Activated CD4-positive, alpha-beta T cell treated with anti-CD3 and anti-CD28 coated beads, Interleukin-2, amount 10 ng/mL, durations not matched to agents 7 days and 5 days (primary cell): ENCODE measurements at regions not wholly inside any gene's neighbourhood (a gene's known extent, or its start where the extent isn't known, plus 50 kb on each side); places are given as distances from the start of the nearest gene placed in this dataset.
A peak's percentile ranks its signal among the peaks of the same experiment; 100 is the strongest.

Source experiments
- CTCF ChIA-PET: fragments of 350-600 bp; sonication (Branson Sonifier 250); formaldehyde crosslinking; loops from one replicate; lab custom pipeline; 2021; ENCODE audit warnings: antibody characterized with exemption; lab: Charles Lee
- POLR2A ChIA-PET: fragments of 350-600 bp; sonication (Branson Sonifier 250); formaldehyde crosslinking; loops from one replicate; lab custom pipeline; 2021; ENCODE audit warnings: antibody characterized with exemption; lab: Charles Lee
- DNase-seq: peaks from one replicate; pipeline ENCODE4 v3.0.0-alpha.2; 2020
- H3K27ac Mint-ChIP-seq: one replicate; pipeline ENCODE4 v1.8.0; 2021; ENCODE audit warnings: mild to moderate bottlenecking, moderate library complexity, mixed read lengths
- H3K27me3 Mint-ChIP-seq: one replicate; pipeline ENCODE4 v1.8.0; 2021; ENCODE audit warnings: mixed read lengths
- H3K36me3 Mint-ChIP-seq: one replicate; pipeline ENCODE4 v1.8.0; 2021; ENCODE audit warnings: low read depth, mixed read lengths
- H3K4me1 Mint-ChIP-seq: one replicate; pipeline ENCODE4 v1.8.0; 2021; ENCODE audit warnings: mixed read lengths
- H3K4me3 Mint-ChIP-seq: one replicate; pipeline ENCODE4 v1.8.0; 2021; ENCODE audit warnings: mild to moderate bottlenecking, moderate library complexity, mixed read lengths
- H3K9me3 Mint-ChIP-seq: one replicate; pipeline ENCODE4 v1.8.0; 2021; ENCODE audit warnings: mixed read lengths

- POLR2A ChIA-PET = no interaction called here
These were observed 131.5 kb downstream of the SNX18 start for GRCh38 chr5:54649041-54649504.

GRCh38 chr5:54646356-54647101, 129.0 kb downstream of the SNX18 start:
- Mint-ChIP-seq H3K4me1 (peaks cover 61% of the 10 kb centered on the region), H3K36me3 (peaks cover 14% of the 10 kb centered on the region), H3K27ac (peak overlapping the region; percentile 99), H3K9me3 (peaks cover 7% of the 10 kb centered on the region), H3K27me3 (no peaks in the 10 kb centered on the region), H3K4me3 (peak overlapping the region; percentile 48)
- DNase-seq = peak; percentile 85
- ChIA-PET POLR2A (interaction anchor here (0.7 to 1.1 kb wide), 2 partner anchors 27 to 35 kb away, joined by 3 to 5 read pairs; no protein-coding TSS in a partner anchor), CTCF (interaction anchor here (0.7 to 2.8 kb wide), 2 partner anchors 18 to 129 kb away, joined by 3 to 10 read pairs; partner anchors contain the start of gene SNX18)

More at GRCh38 chr5:54649041-54649504, 131.5 kb downstream of the SNX18 start:
- peaks cover 49% of the 10 kb centered on the region for H3K4me1 Mint-ChIP-seq
- H3K4me3 Mint-ChIP-seq = no peak overlapping the region
- H3K27me3 Mint-ChIP-seq = no peaks in the 10 kb centered on the region
- no peak for DNase-seq
- no peak overlapping the region for H3K27ac Mint-ChIP-seq
- peaks cover 7% of the 10 kb centered on the region for H3K9me3 Mint-ChIP-seq
- peaks cover 14% of the 10 kb centered on the region for H3K36me3 Mint-ChIP-seq
- CTCF ChIA-PET = interaction anchor here (0.9 to 2.4 kb wide), 4 partner anchors 9 to 131 kb away, joined by 3 to 7 read pairs (median 6); partner anchors contain the start of gene SNX18

- peaks cover 7% of the 10 kb centered on the region for H3K9me3 Mint-ChIP-seq
- peak overlapping the region; percentile 99 for H3K27ac Mint-ChIP-seq
- peaks cover 61% of the 10 kb centered on the region for H3K4me1 Mint-ChIP-seq
- no peak for DNase-seq
- H3K4me3 Mint-ChIP-seq = peak overlapping the region; percentile 48
- no peaks in the 10 kb centered on the region for H3K27me3 Mint-ChIP-seq
- ChIA-PET CTCF (interaction anchor here (0.7 to 2.8 kb wide), 4 partner anchors 18 to 129 kb away, joined by 3 to 10 read pairs (median 3); partner anchors contain the start of gene SNX18), POLR2A (interaction anchor here (0.7 to 1.1 kb wide), 2 partner anchors 28 to 34 kb away, joined by 3 to 5 read pairs; no protein-coding TSS in a partner anchor)
- H3K36me3 Mint-ChIP-seq = peaks cover 14% of the 10 kb centered on the region
These were observed 128.4 kb downstream of the SNX18 start for GRCh38 chr5:54645882-54646355.

GRCh38 chr5:54644226-54644625, 126.7 kb downstream of the SNX18 start:
- Mint-ChIP-seq H3K27me3 (no peaks in the 10 kb centered on the region), H3K36me3 (peaks cover 12% of the 10 kb centered on the region), H3K9me3 (peaks cover 4% of the 10 kb centered on the region), H3K27ac (no peak overlapping the region), H3K4me1 (peaks cover 59% of the 10 kb centered on the region), H3K4me3 (no peak overlapping the region)
- DNase-seq = no peak
- ChIA-PET POLR2A (interaction anchor here (0.6 kb wide), 1 partner anchor 100 kb away, joined by 4 read pairs; no protein-coding TSS in a partner anchor), CTCF (interaction anchor here (1.1 to 2.8 kb wide), 3 partner anchors 16 to 52 kb away, joined by 3 to 10 read pairs (median 4); no protein-coding TSS in a partner anchor)

- peak overlapping the region; percentile 37 for H3K27ac Mint-ChIP-seq
- H3K4me1 Mint-ChIP-seq = peaks cover 60% of the 10 kb centered on the region
- CTCF ChIA-PET = interaction anchor here (1.2 to 2.8 kb wide), 2 partner anchors 16 to 30 kb away, joined by 3 to 10 read pairs; no protein-coding TSS in a partner anchor
- POLR2A ChIA-PET = no interaction called here
- no peak for DNase-seq
- peaks cover 12% of the 10 kb centered on the region for H3K36me3 Mint-ChIP-seq
- no peaks in the 10 kb centered on the region for H3K27me3 Mint-ChIP-seq
- H3K9me3 Mint-ChIP-seq = peaks cover 4% of the 10 kb centered on the region
- H3K4me3 Mint-ChIP-seq = no peak overlapping the region
These were observed 126.1 kb downstream of the SNX18 start for GRCh38 chr5:54643685-54644106.

GRCh38 chr5:54639621-54640020, 122.1 kb downstream of the SNX18 start:
- Mint-ChIP-seq H3K4me1 (peaks cover 34% of the 10 kb centered on the region), H3K4me3 (no peak overlapping the region), H3K27ac (no peak overlapping the region), H3K36me3 (peaks cover 3% of the 10 kb centered on the region), H3K27me3 (no peaks in the 10 kb centered on the region), H3K9me3 (peaks cover 9% of the 10 kb centered on the region)
- no peak for DNase-seq
- POLR2A ChIA-PET = interaction anchor here (0.6 kb wide), 1 partner anchor 13 kb away, joined by 4 read pairs; no protein-coding TSS in a partner anchor
- CTCF ChIA-PET = interaction anchor here (1.0 to 1.8 kb wide), 4 partner anchors 8 to 122 kb away, joined by 4 to 5 read pairs (median 4); partner anchors contain the start of gene SNX18

GRCh38 chr5:54638106-54638505, 120.5 kb downstream of the SNX18 start:
- Mint-ChIP-seq H3K27me3 (no peaks in the 10 kb centered on the region), H3K27ac (peak overlapping the region; percentile 50), H3K36me3 (peaks cover 3% of the 10 kb centered on the region), H3K4me1 (peaks cover 21% of the 10 kb centered on the region), H3K9me3 (peaks cover 9% of the 10 kb centered on the region), H3K4me3 (no peak overlapping the region)
- POLR2A ChIA-PET = no interaction called here
- CTCF ChIA-PET = interaction anchor here (0.8 to 1.4 kb wide), 4 partner anchors 10 to 121 kb away, joined by 3 to 7 read pairs (median 4); partner anchors contain the start of gene SNX18
- no peak for DNase-seq

- Mint-ChIP-seq H3K4me1 (peaks cover 18% of the 10 kb centered on the region), H3K4me3 (no peak overlapping the region), H3K27ac (peak overlapping the region; percentile 50), H3K36me3 (peaks cover 3% of the 10 kb centered on the region), H3K27me3 (no peaks in the 10 kb centered on the region), H3K9me3 (peaks cover 9% of the 10 kb centered on the region)
- ChIA-PET POLR2A (interaction anchor here (0.5 kb wide), 1 partner anchor 31 kb away, joined by 3 read pairs; no protein-coding TSS in a partner anchor), CTCF (interaction anchor here (0.8 to 1.4 kb wide), 4 partner anchors 9 to 120 kb away, joined by 3 to 7 read pairs (median 4); partner anchors contain the start of gene SNX18)
- DNase-seq = no peak
These were observed 120.1 kb downstream of the SNX18 start for GRCh38 chr5:54637654-54638053.

- Mint-ChIP-seq H3K4me1 (peaks cover 14% of the 10 kb centered on the region), H3K36me3 (peaks cover 3% of the 10 kb centered on the region), H3K4me3 (no peak overlapping the region), H3K9me3 (peaks cover 23% of the 10 kb centered on the region), H3K27ac (no peak overlapping the region), H3K27me3 (no peaks in the 10 kb centered on the region)
- POLR2A ChIA-PET = no interaction called here
- CTCF ChIA-PET = interaction anchor here (1.0 to 1.8 kb wide), 4 partner anchors 11 to 26 kb away, joined by 3 to 4 read pairs (median 4); no protein-coding TSS in a partner anchor
- DNase-seq = no peak
These were observed 116.5 kb downstream of the SNX18 start for GRCh38 chr5:54634089-54634488.

GRCh38 chr5:54632131-54632701, 114.7 kb downstream of the SNX18 start:
- H3K4me1 Mint-ChIP-seq = no peaks in the 10 kb centered on the region
- H3K27me3 Mint-ChIP-seq = peaks cover 2% of the 10 kb centered on the region
- peaks cover 23% of the 10 kb centered on the region for H3K9me3 Mint-ChIP-seq
- DNase-seq = no peak
- ChIA-PET CTCF (no interaction called here), POLR2A (no interaction called here)
- H3K4me3 Mint-ChIP-seq = no peak overlapping the region
- H3K27ac Mint-ChIP-seq = no peak overlapping the region
- peaks cover 2% of the 10 kb centered on the region for H3K36me3 Mint-ChIP-seq

- CTCF ChIA-PET = interaction anchor here (1.0 kb wide), 1 partner anchor 9 kb away, joined by 4 read pairs; no protein-coding TSS in a partner anchor
These were observed 113.3 kb downstream of the SNX18 start for GRCh38 chr5:54630738-54631359.

GRCh38 chr5:54629115-54629514, 111.6 kb downstream of the SNX18 start:
- Mint-ChIP-seq H3K36me3 (no peaks in the 10 kb centered on the region), H3K4me3 (no peak overlapping the region), H3K4me1 (no peaks in the 10 kb centered on the region), H3K9me3 (peaks cover 17% of the 10 kb centered on the region), H3K27me3 (peaks cover 2% of the 10 kb centered on the region), H3K27ac (no peak overlapping the region)
- CTCF ChIA-PET = interaction anchor here (1.0 to 2.1 kb wide), 5 partner anchors 11 to 17 kb away, joined by 3 to 10 read pairs (median 4); no protein-coding TSS in a partner anchor
- no peak for DNase-seq
- POLR2A ChIA-PET = no interaction called here

More at GRCh38 chr5:54630738-54631359, 113.3 kb downstream of the SNX18 start:
- DNase-seq = no peak
- no peak overlapping the region for H3K27ac Mint-ChIP-seq
- H3K27me3 Mint-ChIP-seq = peaks cover 2% of the 10 kb centered on the region
- H3K9me3 Mint-ChIP-seq = peaks cover 21% of the 10 kb centered on the region
- no peaks in the 10 kb centered on the region for H3K36me3 Mint-ChIP-seq
- no peak overlapping the region for H3K4me3 Mint-ChIP-seq
- POLR2A ChIA-PET = no interaction called here
- no peaks in the 10 kb centered on the region for H3K4me1 Mint-ChIP-seq
